Esophagus (tissue), 2 donors: ENCODE measurements at regions not wholly inside any gene's neighbourhood (a gene's known extent, or its start where the extent isn't known, plus 50 kb on each side); places are given as distances from the start of the nearest gene placed in this dataset.

ENCODE experiments used
- H3K27ac ChIP-seq, 2 donors: one replicate each; pipeline ENCODE4 v1.5.1; 2013; ENCODE audit warnings: low read depth in 2 of 2, mild to moderate bottlenecking in 2 of 2, inconsistent platforms in 1 of 2, low read length in 1 of 2, moderate library complexity in 1 of 2
- H3K27me3 ChIP-seq, 2 donors: one replicate each; pipeline ENCODE4 v1.6.1; 2013; ENCODE audit warnings: low read length in 2 of 2, control low read depth in 1 of 2, mild to moderate bottlenecking in 1 of 2; ENCODE audit not compliant: insufficient read depth in 2 of 2, control insufficient read depth in 1 of 2
- H3K36me3 ChIP-seq, 2 donors: one replicate each; pipeline ENCODE4 v1.6.1; 2013; ENCODE audit warnings: low read length in 1 of 2; ENCODE audit not compliant: control insufficient read depth in 2 of 2, insufficient read depth in 2 of 2
- H3K4me1 ChIP-seq, 2 donors: one replicate each; pipeline ENCODE4 v1.6.1; 2013; ENCODE audit warnings: low read length in 1 of 2; ENCODE audit not compliant: control insufficient read depth in 2 of 2, insufficient read depth in 2 of 2
- H3K4me3 ChIP-seq, 2 donors: one replicate each; pipeline ENCODE4 v1.5.1; 2013; ENCODE audit warnings: low read length in 2 of 2, mild to moderate bottlenecking in 2 of 2, low read depth in 1 of 2, moderate library complexity in 1 of 2
- H3K9me3 ChIP-seq, 2 donors: one replicate each; pipeline ENCODE4 v1.6.1; 2013; ENCODE audit warnings: mild to moderate bottlenecking in 2 of 2, low read depth in 1 of 2, low read length in 1 of 2, moderate library complexity in 1 of 2; ENCODE audit not compliant: control insufficient read depth in 2 of 2, insufficient read depth in 1 of 2
- WGBS, 2 donors: extraction: QIAGEN DNeasy Blood & Tissue Kit; methylation state at CpG; one replicate each; pipeline ENCODE4 v1.1.7; 2013; 5-methylcytosine and 5-hydroxymethylcytosine counted together
- donor health status: healthy with polysubstance abuse.
- donor health status: Bipolar disorder and iron deficiency.

DNA sequence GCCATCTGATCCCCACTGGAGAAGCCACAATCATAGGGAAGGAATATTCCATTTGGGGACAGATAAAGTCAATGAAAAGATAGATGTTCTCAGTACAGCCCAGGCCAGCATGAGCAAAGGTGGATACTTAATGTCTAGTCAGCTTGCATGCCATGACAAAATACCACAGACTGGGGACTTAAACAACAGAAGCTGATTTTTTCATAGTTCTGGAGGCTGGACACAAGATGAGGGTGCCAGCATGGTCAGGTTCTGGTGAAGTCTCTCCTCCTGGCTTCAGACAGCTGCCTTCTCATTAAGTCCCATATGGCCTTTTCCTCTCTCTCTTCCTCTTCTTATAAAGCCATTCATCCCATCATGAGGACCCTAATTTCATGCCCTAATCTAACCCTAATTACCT lies 116.1 kb upstream of the CYP1B1 start:
- Histone ChIP-seq H3K36me3 (no peaks in the 10 kb centered on the region), H3K4me1 (no peaks in the 10 kb centered on the region), H3K27me3 (no peaks in the 10 kb centered on the region), H3K4me3 (no peak overlapping the region), H3K9me3 (no peaks in the 10 kb centered on the region), H3K27ac (no peak overlapping the region)

- H3K9me3 ChIP-seq, result no peaks in the 10 kb centered on the region
- H3K36me3 ChIP-seq, result no peaks in the 10 kb centered on the region
- 79 to 83% methylated on average over 2 of the region's 2 CpGs for WGBS, 2 donors
- no peaks in the 10 kb centered on the region for H3K27me3 ChIP-seq
- H3K4me1 ChIP-seq, result no peaks in the 10 kb centered on the region
- H3K27ac ChIP-seq, result no peak overlapping the region
- no peak overlapping the region for H3K4me3 ChIP-seq
These were observed 115.6 kb upstream of the CYP1B1 start for GRCh38 chr2:38191516-38191915.

DNA sequence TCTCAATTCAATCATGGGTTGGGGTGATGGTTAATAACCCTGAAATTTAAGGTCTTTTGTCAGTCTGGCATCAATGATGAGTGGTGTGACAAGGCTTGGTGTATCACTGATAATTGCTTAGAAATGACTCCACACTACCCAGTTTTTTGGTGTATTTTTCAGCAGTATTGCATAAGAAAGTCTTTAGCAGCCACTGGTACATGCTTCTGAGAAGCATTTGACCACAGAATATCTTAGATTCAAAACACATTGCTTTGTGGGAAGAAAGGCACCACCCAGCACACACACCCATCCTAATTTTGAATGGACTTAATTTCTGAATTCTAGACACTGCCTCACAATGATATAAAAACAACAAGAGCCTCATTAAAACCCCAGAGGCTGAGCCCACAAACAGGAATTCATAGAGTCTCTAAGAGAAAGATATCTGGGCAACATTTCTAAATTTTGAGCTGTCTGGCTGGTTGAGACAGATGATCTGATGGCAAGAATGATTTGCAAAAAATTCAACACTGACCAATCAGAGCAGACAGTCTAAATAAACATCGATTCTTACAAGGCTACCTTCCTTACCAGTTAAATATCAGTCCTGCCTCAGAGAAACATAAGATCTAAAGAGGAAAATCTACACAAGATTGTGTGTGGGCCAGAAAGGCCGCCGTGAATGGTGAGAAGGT lies 114.7 kb upstream of the CYP1B1 start:
- Histone ChIP-seq H3K4me1 (no peaks in the 10 kb centered on the region), H3K9me3 (no peaks in the 10 kb centered on the region), H3K27ac (no peak overlapping the region), H3K27me3 (no peaks in the 10 kb centered on the region), H3K4me3 (no peak overlapping the region), H3K36me3 (no peaks in the 10 kb centered on the region)
- 90 to 92% methylated on average over 3 of the region's 3 CpGs for WGBS, 2 donors

DNA sequence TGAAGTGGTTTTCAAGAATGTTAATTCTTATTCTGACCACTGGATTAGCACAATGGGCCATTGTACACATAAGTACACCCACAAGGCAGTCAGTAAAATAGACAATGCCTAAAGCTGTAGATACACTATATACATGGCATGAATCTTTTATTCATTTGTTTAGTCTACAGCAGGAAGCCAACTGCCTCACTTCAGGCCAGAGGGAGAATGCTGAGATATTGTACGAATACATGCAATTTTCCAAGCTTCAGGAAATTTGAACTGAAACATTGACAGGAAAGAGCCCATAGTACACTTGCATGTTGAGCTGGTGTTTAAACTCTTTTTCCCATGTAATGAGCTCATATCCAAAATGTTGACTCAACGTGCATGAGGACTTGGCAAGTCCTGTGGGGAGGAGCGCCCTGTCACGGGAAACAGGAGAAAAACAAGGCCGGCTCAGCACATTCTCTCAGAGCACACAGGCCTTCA lies 111.6 kb upstream of the CYP1B1 start:
- no peak overlapping the region for H3K4me3 ChIP-seq
- no peak overlapping the region for H3K27ac ChIP-seq
- H3K9me3 ChIP-seq, result no peaks in the 10 kb centered on the region
- 33 to 48% methylated on average over 5 of the region's 5 CpGs for WGBS, 2 donors
- H3K4me1 ChIP-seq, result no peaks in the 10 kb centered on the region
- no peaks in the 10 kb centered on the region for H3K36me3 ChIP-seq
- H3K27me3 ChIP-seq, result no peaks in the 10 kb centered on the region

- Histone ChIP-seq H3K27me3 (no peaks in the 10 kb centered on the region), H3K36me3 (no peaks in the 10 kb centered on the region), H3K4me3 (no peak overlapping the region), H3K27ac (no peak overlapping the region), H3K4me1 (no peaks in the 10 kb centered on the region), H3K9me3 (peaks cover 0 to 2% of the 10 kb centered on the region in 2 donors)
- 33 to 43% methylated on average over 1 of the region's 1 CpG for WGBS, 2 donors
These were observed 109.1 kb upstream of the CYP1B1 start for GRCh38 chr2:38185012-38185491.

DNA sequence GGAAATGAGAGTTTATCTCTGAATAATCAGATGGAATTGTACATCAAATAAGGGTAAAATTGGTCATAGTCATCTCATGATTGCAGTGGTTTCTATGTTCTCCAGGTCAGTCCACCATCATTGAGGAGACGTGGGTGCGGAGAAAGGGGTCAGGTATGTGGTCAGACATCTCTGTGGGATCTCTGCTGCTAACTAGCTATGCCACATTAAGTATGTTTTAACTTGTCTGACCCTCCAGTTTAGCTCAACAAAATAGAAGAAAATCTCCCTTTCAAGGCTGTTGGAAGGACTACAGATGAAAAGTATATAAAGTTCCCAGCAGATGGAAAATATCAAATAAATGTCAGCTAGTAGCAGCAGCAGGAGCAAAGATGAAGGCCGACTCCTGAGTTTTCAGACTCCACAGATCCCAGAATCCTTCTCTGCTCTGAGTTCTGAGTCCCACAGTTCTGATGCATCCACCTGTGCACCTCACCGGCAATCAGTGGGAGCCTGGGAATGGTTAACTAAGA lies 106.6 kb upstream of the CYP1B1 start:
- H3K27me3 ChIP-seq, result no peaks in the 10 kb centered on the region
- peaks cover 0 to 2% of the 10 kb centered on the region in 2 donors for H3K9me3 ChIP-seq
- no peak overlapping the region for H3K4me3 ChIP-seq
- no peaks in the 10 kb centered on the region for H3K4me1 ChIP-seq
- H3K36me3 ChIP-seq, result no peaks in the 10 kb centered on the region
- peak overlapping the region in 1 of 2 donors; percentile 0 for H3K27ac ChIP-seq
- WGBS, 2 donors, result 80 to 88% methylated on average over 4 of the region's 4 CpGs

GRCh38 chr2:38181806-38182491 lies 106.0 kb upstream of the CYP1B1 start:
- 71 to 81% methylated on average over 5 of the region's 5 CpGs for WGBS, 2 donors
- H3K9me3 ChIP-seq, result peaks cover 0 to 2% of the 10 kb centered on the region in 2 donors
- no peak overlapping the region for H3K4me3 ChIP-seq
- H3K4me1 ChIP-seq, result no peaks in the 10 kb centered on the region
- H3K36me3 ChIP-seq, result no peaks in the 10 kb centered on the region
- H3K27me3 ChIP-seq, result no peaks in the 10 kb centered on the region
- H3K27ac ChIP-seq, result no peak overlapping the region

DNA sequence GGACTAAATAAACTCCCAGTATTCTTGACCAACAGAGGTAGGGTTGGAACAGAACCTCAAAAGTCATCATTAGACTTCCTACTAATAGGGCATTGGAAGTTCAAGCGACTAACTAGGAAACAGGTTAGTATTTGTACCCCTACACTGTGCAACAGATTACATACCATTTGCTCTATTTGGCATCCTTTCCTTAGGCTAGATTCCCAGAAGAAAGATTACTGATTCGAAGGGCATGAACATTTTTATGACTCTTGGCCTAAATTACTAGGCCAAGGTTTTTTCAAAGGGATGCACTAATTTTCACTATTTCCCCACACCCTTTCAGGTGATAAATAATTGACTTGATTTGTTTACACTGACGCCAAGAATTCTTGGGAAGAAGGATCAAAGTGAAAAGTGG lies 104.8 kb upstream of the CYP1B1 start:
- no peaks in the 10 kb centered on the region for H3K27me3 ChIP-seq
- H3K9me3 ChIP-seq, result peaks cover 0 to 2% of the 10 kb centered on the region in 2 donors
- H3K36me3 ChIP-seq, result no peaks in the 10 kb centered on the region
- no peak overlapping the region for H3K4me3 ChIP-seq
- no peaks in the 10 kb centered on the region for H3K4me1 ChIP-seq
- no peak overlapping the region for H3K27ac ChIP-seq
- WGBS, 2 donors, result 78% methylated on average over 3 of the region's 3 CpGs

- no peaks in the 10 kb centered on the region for H3K27me3 ChIP-seq
- no peaks in the 10 kb centered on the region for H3K36me3 ChIP-seq
- WGBS, 2 donors, result 51 to 53% methylated on average over 5 of the region's 5 CpGs
- H3K4me1 ChIP-seq, result no peaks in the 10 kb centered on the region
- H3K27ac ChIP-seq, result peak overlapping the region; percentile 52 to 55
- peaks cover 0 to 2% of the 10 kb centered on the region in 2 donors for H3K9me3 ChIP-seq
- no peak overlapping the region for H3K4me3 ChIP-seq
These were observed 102.8 kb upstream of the CYP1B1 start for GRCh38 chr2:38178556-38179419.
